ENCODE measurements at regions not wholly inside any gene's neighbourhood (a gene's known extent, or its start where the extent isn't known, plus 50 kb on each side); places are given as distances from the start of the nearest gene placed in this dataset.

DNA sequence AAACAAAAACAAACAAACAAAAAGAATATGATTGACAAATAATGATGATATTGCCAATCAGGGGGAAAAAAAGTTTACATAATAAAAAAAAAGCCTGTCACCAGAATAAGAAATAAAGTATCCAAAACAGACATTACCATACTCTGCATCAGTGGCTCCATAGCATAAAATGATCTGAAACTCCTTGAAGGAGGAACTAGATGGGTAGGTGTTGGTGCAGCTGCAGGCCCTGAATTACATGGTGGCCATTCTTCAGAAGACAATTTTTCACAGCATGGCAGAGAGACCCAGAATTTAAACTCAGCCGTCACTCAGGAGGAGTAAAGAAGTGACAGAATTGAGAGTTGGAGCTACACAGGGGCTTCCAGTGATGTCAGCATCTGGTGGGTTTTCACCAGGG is 60.2 kb downstream of the GLUL start:
- TF ChIP-seq GATA3 (IDR thresholded peaks at IDR 0.05; ENCODE audit: low read depth, low read length) = no peak

DNA sequence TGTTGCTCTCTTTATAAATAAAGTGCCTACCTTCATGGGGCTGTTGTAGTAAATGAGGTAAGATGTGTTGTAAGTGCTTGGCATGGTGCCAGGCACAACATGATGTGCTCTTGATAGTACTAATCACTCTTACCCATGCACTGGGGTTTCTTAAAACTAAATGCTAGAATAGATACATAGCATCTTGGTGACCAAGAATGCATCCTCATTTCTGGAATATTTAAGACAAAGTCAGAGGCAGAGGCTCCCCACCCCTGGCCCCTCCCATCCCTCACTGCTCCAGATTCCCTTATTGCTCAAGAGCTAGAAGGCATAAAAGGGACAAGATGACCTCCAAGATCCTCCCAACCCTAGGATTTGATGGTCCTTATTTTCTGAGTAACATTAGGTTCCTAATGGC is 61.3 kb downstream of the GLUL start:
- no peak for TF ChIP-seq GATA2 (IDR thresholded peaks at IDR 0.05; ENCODE audit: low read depth, low read length)
- TF ChIP-seq GATA3 (IDR thresholded peaks at IDR 0.05; ENCODE audit: low read depth, low read length) = no peak

DNA sequence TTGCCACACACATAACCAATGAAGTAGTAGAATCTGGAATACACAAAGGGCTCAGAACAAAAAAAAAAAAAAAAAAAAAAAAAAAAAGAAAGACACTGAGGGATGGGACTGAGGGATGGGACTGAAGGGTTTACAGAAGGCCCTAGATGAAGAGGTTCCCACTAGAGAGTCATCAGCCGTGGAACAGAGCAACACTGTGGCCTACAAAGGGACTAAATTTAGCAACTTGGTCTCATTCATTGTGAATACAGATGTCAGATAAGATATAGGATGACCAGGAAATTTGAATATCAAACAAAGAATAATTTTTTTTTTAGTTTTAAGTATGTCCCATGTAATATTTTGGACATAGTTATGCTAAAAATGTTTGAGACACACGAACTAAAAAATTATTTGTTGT is 62.1 kb downstream of the GLUL start:
- TF ChIP-seq GATA3 (IDR thresholded peaks at IDR 0.05; ENCODE audit: low read depth, low read length) = no peak
- no peak for TF ChIP-seq GATA2 (IDR thresholded peaks at IDR 0.05; ENCODE audit: low read depth, low read length)

GRCh38 chr1:182328591-182328990 is 63.0 kb downstream of the GLUL start:
- TF ChIP-seq GATA3 (IDR thresholded peaks at IDR 0.05; ENCODE audit: low read depth, low read length) (no peak), GATA2 (IDR thresholded peaks at IDR 0.05; ENCODE audit: low read depth, low read length) (no peak)

DNA sequence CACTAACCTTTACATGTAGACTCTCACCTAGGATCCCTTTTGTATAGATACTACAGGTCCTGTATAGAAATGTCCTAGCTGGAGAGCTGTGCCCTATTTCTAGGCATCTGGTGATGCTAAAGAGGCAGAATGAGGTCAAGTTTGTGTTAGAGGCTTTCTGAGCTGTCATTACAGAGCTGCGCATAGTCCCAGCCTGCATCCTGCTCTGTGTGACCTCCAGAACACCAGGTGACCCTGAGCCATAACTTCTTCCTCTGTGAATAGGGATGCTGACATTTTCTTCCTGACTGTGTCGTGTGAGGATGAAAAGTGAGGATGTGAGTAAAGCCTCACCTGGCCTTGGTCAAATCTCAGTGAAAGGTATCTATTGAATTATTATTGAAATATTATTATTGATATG is 66.3 kb downstream of the GLUL start:
- TF ChIP-seq GATA3 (IDR thresholded peaks at IDR 0.05; ENCODE audit: low read depth, low read length) (no peak), GATA2 (IDR thresholded peaks at IDR 0.05; ENCODE audit: low read depth, low read length) (no peak)

GRCh38 chr1:182317611-182318161 is 73.9 kb downstream of the GLUL start:
- TF ChIP-seq GATA3 (IDR thresholded peaks at IDR 0.05; ENCODE audit: low read depth, low read length) (no peak), GATA2 (IDR thresholded peaks at IDR 0.05; ENCODE audit: low read depth, low read length) (no peak)

- no peak for TF ChIP-seq GATA3 (IDR thresholded peaks at IDR 0.05; ENCODE audit: low read depth, low read length)
- no peak for TF ChIP-seq GATA2 (IDR thresholded peaks at IDR 0.05; ENCODE audit: low read depth, low read length)
Observed at GRCh38 chr1:182315167-182315556, 76.4 kb downstream of the GLUL start.

DNA sequence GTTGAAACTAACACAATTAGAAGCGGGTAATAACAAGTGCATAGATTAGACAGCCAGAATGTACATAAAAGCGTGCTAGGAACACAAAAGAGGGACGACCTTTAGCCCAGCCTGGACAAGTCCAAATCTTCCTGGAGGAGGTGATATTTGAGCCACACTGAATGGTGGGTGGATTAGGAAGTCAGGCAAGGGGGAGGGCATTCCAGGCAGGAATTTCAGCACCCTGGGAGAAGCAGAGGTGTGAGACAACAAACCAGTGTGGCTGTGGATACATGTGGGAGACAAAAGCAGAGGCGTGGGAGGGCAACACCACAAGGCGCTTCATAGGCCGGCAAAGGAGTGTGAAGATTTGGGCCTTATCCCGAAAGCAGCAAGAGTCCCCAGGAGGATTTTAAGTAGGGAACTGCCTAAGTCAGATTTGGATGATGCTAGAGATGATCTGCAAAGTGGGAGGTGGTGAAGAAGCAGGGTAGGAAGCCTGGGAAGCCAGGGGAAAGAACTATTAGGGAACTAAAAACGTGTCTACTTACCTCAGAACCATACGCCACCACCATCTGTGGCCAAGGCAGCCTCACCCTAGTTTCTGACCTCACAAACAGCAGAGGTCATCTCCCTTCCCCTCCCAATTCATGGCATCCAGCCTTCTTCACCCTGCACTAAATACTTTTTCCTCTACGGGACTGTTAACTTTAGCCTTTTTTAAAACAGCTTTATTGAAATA is 81.8 kb downstream of the GLUL start:
- TF ChIP-seq GATA2 (IDR thresholded peaks at IDR 0.05; ENCODE audit: low read depth, low read length) (no peak), GATA3 (IDR thresholded peaks at IDR 0.05; ENCODE audit: low read depth, low read length) (no peak)

- TF ChIP-seq GATA2 (IDR thresholded peaks at IDR 0.05; ENCODE audit: low read depth, low read length) (no peak), GATA3 (IDR thresholded peaks at IDR 0.05; ENCODE audit: low read depth, low read length) (no peak)
Observed at GRCh38 chr1:182308826-182309225, 82.8 kb downstream of the GLUL start.

DNA sequence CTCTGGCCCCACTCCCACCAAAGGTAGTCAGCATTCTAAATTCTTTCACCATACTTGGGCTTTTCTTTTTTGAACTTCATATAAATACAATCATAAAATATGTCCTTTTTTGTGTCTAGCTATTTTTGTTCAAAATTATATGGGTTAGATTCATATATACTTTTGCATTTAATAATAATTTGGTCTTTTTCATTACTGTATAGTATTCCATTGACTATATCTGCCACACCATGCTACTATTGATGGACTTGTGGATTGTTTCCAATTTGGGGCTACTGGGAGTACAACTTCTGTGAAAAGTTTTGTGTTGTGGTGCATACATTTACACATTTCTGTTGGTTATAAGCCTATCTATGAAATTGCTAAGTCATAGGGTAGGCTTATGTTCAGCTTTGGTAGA is 85.7 kb downstream of the GLUL start:
- TF ChIP-seq GATA2 (IDR thresholded peaks at IDR 0.05; ENCODE audit: low read depth, low read length) (no peak), GATA3 (IDR thresholded peaks at IDR 0.05; ENCODE audit: low read depth, low read length) (no peak)

- TF ChIP-seq GATA2 (IDR thresholded peaks at IDR 0.05; ENCODE audit: low read depth, low read length) = no peak
- no peak for TF ChIP-seq GATA3 (IDR thresholded peaks at IDR 0.05; ENCODE audit: low read depth, low read length)
Observed at GRCh38 chr1:182304627-182305026, 87.0 kb downstream of the GLUL start.

- TF ChIP-seq GATA3 (IDR thresholded peaks at IDR 0.05; ENCODE audit: low read depth, low read length) = no peak
- TF ChIP-seq GATA2 (IDR thresholded peaks at IDR 0.05; ENCODE audit: low read depth, low read length) = no peak
Observed at GRCh38 chr1:182304218-182304617, 87.4 kb downstream of the GLUL start.

GRCh38 chr1:182303778-182304177 is 87.8 kb downstream of the GLUL start:
- TF ChIP-seq GATA3 (IDR thresholded peaks at IDR 0.05; ENCODE audit: low read depth, low read length) (no peak), GATA2 (IDR thresholded peaks at IDR 0.05; ENCODE audit: low read depth, low read length) (no peak)

DNA sequence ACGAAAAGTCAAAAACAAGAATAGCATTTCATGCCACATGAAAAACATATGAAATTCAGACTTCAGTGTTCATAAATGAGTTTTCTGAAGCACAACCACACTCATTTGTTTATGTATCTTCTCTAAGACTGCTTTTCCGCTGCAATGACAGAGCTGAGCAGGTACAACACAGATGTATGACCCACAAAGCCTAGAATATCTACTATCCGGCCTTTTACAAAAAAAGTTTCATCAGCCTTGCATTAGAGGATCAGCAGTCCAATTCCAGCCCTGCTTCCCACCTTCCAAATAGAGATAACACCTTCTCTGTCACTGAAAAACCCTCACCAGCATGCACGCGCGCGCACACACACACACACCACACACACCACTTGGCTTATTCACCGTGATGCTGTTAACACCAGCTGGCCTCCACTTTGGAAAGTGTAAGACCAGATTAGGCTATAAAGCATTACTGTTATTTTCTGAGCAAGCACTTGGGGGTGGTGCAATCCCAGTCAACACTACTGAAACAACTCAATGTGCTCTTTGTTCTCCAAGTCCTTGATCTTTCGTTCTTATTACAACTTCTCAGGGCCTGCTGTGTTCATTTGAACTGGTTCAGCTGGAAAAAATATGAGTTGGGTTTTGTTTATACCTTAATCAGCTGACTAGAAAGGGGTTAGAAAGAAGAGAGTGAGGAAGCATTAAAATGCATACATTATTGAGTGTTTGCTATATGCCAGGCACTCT is 90.0 kb downstream of the GLUL start:
- TF ChIP-seq GATA3 (IDR thresholded peaks at IDR 0.05; ENCODE audit: low read depth, low read length) = no peak
- no peak for TF ChIP-seq GATA2 (IDR thresholded peaks at IDR 0.05; ENCODE audit: low read depth, low read length)

- TF ChIP-seq GATA3 (IDR thresholded peaks at IDR 0.05; ENCODE audit: low read depth, low read length) (no peak), GATA2 (IDR thresholded peaks at IDR 0.05; ENCODE audit: low read depth, low read length) (no peak)
Observed at GRCh38 chr1:182301026-182301436, 90.6 kb downstream of the GLUL start.
